ENCODE measurements at regions not wholly inside any gene's neighbourhood (a gene's known extent, or its start where the extent isn't known, plus 50 kb on each side); places are given as distances from the start of the nearest gene placed in this dataset.

DNA sequence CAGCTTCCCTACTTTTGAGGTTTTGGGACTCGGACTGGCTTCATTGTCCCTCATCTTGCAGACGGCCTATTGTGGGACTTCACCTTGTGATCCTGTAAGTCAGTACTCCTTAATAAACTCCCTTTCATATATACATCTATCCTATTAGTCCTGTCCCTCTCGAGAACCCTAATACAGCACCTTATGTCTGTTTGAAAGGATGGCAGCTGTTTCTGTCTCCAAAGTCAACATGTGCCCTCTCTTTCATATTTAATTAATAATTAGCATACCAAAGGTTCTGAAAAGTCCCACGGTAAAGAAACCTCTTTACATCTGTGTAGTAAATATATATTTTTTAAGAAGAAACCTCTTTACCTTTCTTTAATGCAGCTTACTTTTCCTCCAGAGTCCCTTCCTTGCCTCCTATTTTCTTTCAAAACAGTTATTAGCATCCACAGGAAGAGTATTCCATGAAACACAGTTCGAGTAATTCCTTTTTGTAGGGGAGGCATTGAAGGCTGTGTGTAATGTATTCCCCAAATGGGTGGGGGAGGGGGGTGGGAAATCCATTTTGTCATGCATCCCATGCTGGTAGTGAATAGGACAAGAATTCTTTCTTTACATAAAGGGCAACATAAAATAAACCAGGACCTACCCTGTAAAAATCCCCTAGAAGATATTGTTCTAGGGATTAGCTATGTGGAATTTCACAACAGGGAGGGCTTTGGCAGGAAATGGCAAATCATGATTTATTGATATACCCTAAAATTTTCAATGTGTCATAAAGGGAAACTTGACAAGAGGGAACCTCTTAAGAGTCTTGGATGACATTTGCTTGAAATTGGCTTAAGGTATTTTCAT, 241.5 kb downstream of the SUDS3 start (continued):
- TF ChIP-seq, protein P1, sequence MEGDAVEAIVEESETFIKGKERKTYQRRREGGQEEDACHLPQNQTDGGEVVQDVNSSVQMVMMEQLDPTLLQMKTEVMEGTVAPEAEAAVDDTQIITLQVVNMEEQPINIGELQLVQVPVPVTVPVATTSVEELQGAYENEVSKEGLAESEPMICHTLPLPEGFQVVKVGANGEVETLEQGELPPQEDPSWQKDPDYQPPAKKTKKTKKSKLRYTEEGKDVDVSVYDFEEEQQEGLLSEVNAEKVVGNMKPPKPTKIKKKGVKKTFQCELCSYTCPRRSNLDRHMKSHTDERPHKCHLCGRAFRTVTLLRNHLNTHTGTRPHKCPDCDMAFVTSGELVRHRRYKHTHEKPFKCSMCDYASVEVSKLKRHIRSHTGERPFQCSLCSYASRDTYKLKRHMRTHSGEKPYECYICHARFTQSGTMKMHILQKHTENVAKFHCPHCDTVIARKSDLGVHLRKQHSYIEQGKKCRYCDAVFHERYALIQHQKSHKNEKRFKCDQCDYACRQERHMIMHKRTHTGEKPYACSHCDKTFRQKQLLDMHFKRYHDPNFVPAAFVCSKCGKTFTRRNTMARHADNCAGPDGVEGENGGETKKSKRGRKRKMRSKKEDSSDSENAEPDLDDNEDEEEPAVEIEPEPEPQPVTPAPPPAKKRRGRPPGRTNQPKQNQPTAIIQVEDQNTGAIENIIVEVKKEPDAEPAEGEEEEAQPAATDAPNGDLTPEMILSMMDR (IDR thresholded peaks at IDR 0.05; ENCODE audit: control extremely low read depth in 1 of 3, insufficient read depth in 1 of 3, low read depth in 1 of 3, low read length in 3 of 3) = no peak
- TF ChIP-seq ASH2L (IDR thresholded peaks at IDR 0.05; ENCODE audit: low read length) = no peak
- no peak for TF ChIP-seq RAD21 (IDR thresholded peaks at IDR 0.05 in 1 of 2, conservative IDR thresholded peaks at IDR 0.05 in 1 of 2; ENCODE audit: low read depth in 2 of 2, low read length in 2 of 2)
- no peak for TF ChIP-seq POLR2AphosphoS5 (IDR thresholded peaks at IDR 0.05; ENCODE audit: low read depth, low read length)
- no peak for TF ChIP-seq PHF8 (conservative IDR thresholded peaks at IDR 0.05; ENCODE audit: low read depth, low read length)
- TF ChIP-seq EGR1 (IDR thresholded peaks at IDR 0.05; ENCODE audit: borderline replicate concordance, low read depth, low read length) = no peak
- TF ChIP-seq KDM5A (IDR thresholded peaks at IDR 0.05; ENCODE audit: low read length) = no peak
- no peak for TF ChIP-seq SP2 (IDR thresholded peaks at IDR 0.05; ENCODE audit: low read length)
